HEK293 (cell line): ENCODE measurements at regions not wholly inside any gene's neighbourhood (a gene's known extent, or its start where the extent isn't known, plus 50 kb on each side); places are given as distances from the start of the nearest gene placed in this dataset.

Source experiments
- CTCF ChIA-PET: fragments of 350-600 bp; formaldehyde crosslinking; extraction: SDS; loops from one replicate; lab custom pipeline; 2021; ENCODE audit warnings: antibody characterized with exemption; lab: Yijun Ruan, JAX
- POLR2A ChIA-PET: fragments of 300-600 bp; formaldehyde crosslinking; extraction: SDS; loops from one replicate; lab custom pipeline; 2020; ENCODE audit warnings: antibody characterized with exemption, inconsistent platforms; lab: Yijun Ruan, JAX
- H3K27ac ChIP-seq: fragments of 200-500 bp; sonication (Bioruptor generic); 2 replicates; pipeline ENCODE4 v1.5.1; 2014; ENCODE audit warnings: low read depth, low read length, control low read depth, inconsistent platforms; ENCODE audit errors: extremely low read depth
- H3K36me3 ChIP-seq, 2 experiments: fragments of 200-500 bp in 1 of 2; sonication (Bioruptor generic) in 1 of 2; 1 replicate in 1 of 2; 2 replicates in 1 of 2; pipeline ENCODE4 v1.5.1; 2014 to 2017; ENCODE audit warnings: inconsistent platforms in 2 of 2, low read length in 2 of 2; ENCODE audit not compliant: control insufficient read depth in 2 of 2, insufficient read depth in 1 of 2
- H3K4me1 ChIP-seq: fragments of 200-500 bp; sonication (Bioruptor generic); 2 replicates; pipeline ENCODE4 v1.5.1; 2014; ENCODE audit warnings: mild to moderate bottlenecking, low read length, inconsistent platforms; ENCODE audit not compliant: control insufficient read depth, insufficient read depth
- H3K4me3 ChIP-seq: 2 replicates; pipeline ENCODE4 v1.5.1; 2011; ENCODE audit warnings: low read depth, mild to moderate bottlenecking, control low read depth, low read length, moderate library complexity
- H3K9me3 ChIP-seq: fragments of 200-500 bp; sonication (Bioruptor generic); 2 replicates; pipeline ENCODE4 v1.5.1; 2014; ENCODE audit warnings: low read depth, low read length, inconsistent platforms; ENCODE audit not compliant: control insufficient read depth, insufficient read depth
- HOXD13 ChIP-seq: sonication (generic); formaldehyde crosslinking; IDR thresholded peaks from 2 replicates; pipeline ENCODE4 v1.8.0; 2022; ENCODE audit warnings: missing genetic modification reagents, borderline replicate concordance
- MZF1 ChIP-seq: fragments of 450-650 bp; formaldehyde crosslinking; IDR thresholded peaks from 2 replicates; pipeline ENCODE4 v1.5.1; 2017; ENCODE audit warnings: missing biosample characterization, missing genetic modification characterization, borderline replicate concordance
- PATZ1 ChIP-seq: fragments of 450-650 bp; formaldehyde crosslinking; IDR thresholded peaks from 2 replicates; pipeline ENCODE4 v1.5.1; 2016; ENCODE audit warnings: missing biosample characterization, missing genetic modification characterization
- REPIN1 ChIP-seq: fragments of 450-650 bp; formaldehyde crosslinking; IDR thresholded peaks from 2 replicates; pipeline ENCODE4 v1.5.1; 2017; ENCODE audit warnings: missing biosample characterization, missing genetic modification characterization, low read depth
- SETDB1 ChIP-seq: IDR thresholded peaks from one replicate; pipeline ENCODE4 v1.6.1; 2017; ENCODE audit warnings: mild to moderate bottlenecking, low read length, moderate library complexity, mixed read lengths; ENCODE audit not compliant: insufficient read length
- SP7 ChIP-seq: fragments of 450-650 bp; formaldehyde crosslinking; IDR thresholded peaks from 2 replicates; pipeline ENCODE4 v1.5.1; 2016; ENCODE audit warnings: missing biosample characterization, missing genetic modification characterization
- YY2 ChIP-seq: fragments of 450-650 bp; formaldehyde crosslinking; IDR thresholded peaks from 2 replicates; pipeline ENCODE4 v1.5.1; 2016; ENCODE audit warnings: missing biosample characterization, missing genetic modification characterization
- ZEB2 ChIP-seq: fragments of 450-650 bp; formaldehyde crosslinking; IDR thresholded peaks from 2 replicates; pipeline ENCODE4 v1.5.1; 2016; ENCODE audit warnings: missing biosample characterization, missing genetic modification characterization
- ZNF121 ChIP-seq: fragments of 450-650 bp; formaldehyde crosslinking; IDR thresholded peaks from 2 replicates; pipeline ENCODE4 v1.5.1; 2016; ENCODE audit warnings: missing biosample characterization, missing genetic modification characterization
- ZNF138 ChIP-seq: fragments of 450-650 bp; formaldehyde crosslinking; IDR thresholded peaks from 2 replicates; pipeline ENCODE4 v1.5.1; 2016; ENCODE audit warnings: missing biosample characterization, missing genetic modification characterization, borderline replicate concordance
- ZNF148 ChIP-seq: fragments of 450-650 bp; formaldehyde crosslinking; IDR thresholded peaks from 2 replicates; pipeline ENCODE4 v1.5.0; 2017; ENCODE audit warnings: missing biosample characterization, missing genetic modification characterization, borderline replicate concordance
- ZNF155 ChIP-seq: fragments of 450-650 bp; formaldehyde crosslinking; IDR thresholded peaks from 2 replicates; pipeline ENCODE4 v1.5.1; 2016; ENCODE audit warnings: missing biosample characterization, missing genetic modification characterization
- ZNF169 ChIP-seq: fragments of 450-650 bp; formaldehyde crosslinking; IDR thresholded peaks from 2 replicates; pipeline ENCODE4 v1.5.1; 2016; ENCODE audit warnings: missing biosample characterization, missing genetic modification characterization
- ZNF2 ChIP-seq: fragments of 450-650 bp; formaldehyde crosslinking; IDR thresholded peaks from 2 replicates; pipeline ENCODE4 v1.5.1; 2016; ENCODE audit warnings: missing biosample characterization, missing genetic modification characterization
- ZNF214 ChIP-seq: fragments of 450-650 bp; formaldehyde crosslinking; IDR thresholded peaks from 2 replicates; pipeline ENCODE4 v1.5.1; 2017; ENCODE audit warnings: missing biosample characterization, mild to moderate bottlenecking, missing genetic modification characterization, borderline replicate concordance
- ZNF223 ChIP-seq: fragments of 450-650 bp; formaldehyde crosslinking; IDR thresholded peaks from 2 replicates; pipeline ENCODE4 v1.5.1; 2016; ENCODE audit warnings: missing biosample characterization, missing genetic modification characterization
- ZNF350 ChIP-seq: fragments of 450-650 bp; formaldehyde crosslinking; IDR thresholded peaks from 2 replicates; pipeline ENCODE4 v1.5.0; 2017; ENCODE audit warnings: missing biosample characterization, mild to moderate bottlenecking, missing genetic modification characterization
- ZNF426 ChIP-seq: fragments of 450-650 bp; formaldehyde crosslinking; IDR thresholded peaks from 2 replicates; pipeline ENCODE4 v1.5.1; 2017; ENCODE audit warnings: missing biosample characterization, missing genetic modification characterization, mild to moderate bottlenecking, inconsistent platforms, moderate library complexity
- ZNF501 ChIP-seq: fragments of 450-650 bp; formaldehyde crosslinking; IDR thresholded peaks from 2 replicates; pipeline ENCODE4 v1.5.1; 2016; ENCODE audit warnings: missing biosample characterization, missing genetic modification characterization
- ZNF529 ChIP-seq: fragments of 450-650 bp; formaldehyde crosslinking; IDR thresholded peaks from 2 replicates; pipeline ENCODE4 v1.5.1; 2017; ENCODE audit warnings: missing genetic modification characterization, missing biosample characterization; ENCODE audit not compliant: insufficient replicate concordance
- ZNF560 ChIP-seq: fragments of 450-650 bp; formaldehyde crosslinking; IDR thresholded peaks from 2 replicates; pipeline ENCODE4 v1.5.1; 2017; ENCODE audit warnings: missing biosample characterization, missing genetic modification characterization, borderline replicate concordance
- ZNF707 ChIP-seq: fragments of 450-650 bp; formaldehyde crosslinking; IDR thresholded peaks from 2 replicates; pipeline ENCODE4 v1.5.1; 2016; ENCODE audit warnings: missing biosample characterization, missing genetic modification characterization
- ZNF747 ChIP-seq: fragments of 450-650 bp; formaldehyde crosslinking; IDR thresholded peaks from 2 replicates; pipeline ENCODE4 v1.5.1; 2016; ENCODE audit warnings: missing biosample characterization, missing genetic modification characterization

DNA sequence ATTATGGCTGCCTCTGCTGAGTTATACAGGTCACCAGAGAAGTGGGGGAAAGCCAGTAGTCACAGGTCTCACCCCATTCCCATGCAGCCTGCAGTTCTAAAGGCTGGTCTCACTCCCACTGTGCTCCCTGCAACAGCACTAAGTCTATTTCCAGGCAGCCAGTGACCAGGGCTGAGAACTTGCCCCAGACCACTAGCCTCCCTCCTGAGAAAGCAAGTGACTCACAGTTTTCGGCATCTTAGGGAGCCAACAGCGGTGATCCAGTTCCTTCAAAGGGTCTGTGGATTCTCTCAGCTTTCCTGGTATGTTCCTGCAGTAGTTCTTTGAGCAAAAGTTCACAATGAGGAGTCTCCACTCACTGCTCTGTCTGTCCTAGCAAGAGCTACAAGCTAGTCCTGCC, 329.6 kb upstream of the MAP2 start:
- Histone ChIP-seq H3K4me1 (no peaks in the 10 kb centered on the region), H3K9me3 (no peaks in the 10 kb centered on the region), H3K36me3 (no peaks in the 10 kb centered on the region), H3K27ac (no peak overlapping the region), H3K4me3 (no peak overlapping the region)
- TF ChIP-seq ZNF560 (tag by site-specific recombination), result no peak
- TF ChIP-seq ZNF223 (tag by site-specific recombination), result no peak
- TF ChIP-seq ZNF138 (tag by site-specific recombination), result no peak
- TF ChIP-seq HOXD13 (CRISPR knock-in tag), result no peak
- no peak for TF ChIP-seq ZNF501 (tag by site-specific recombination)
- no peak for TF ChIP-seq ZNF121 (tag by site-specific recombination)
- no peak for TF ChIP-seq ZNF426 (tag by site-specific recombination)
- TF ChIP-seq ZNF350 (tag by site-specific recombination), result no peak
- TF ChIP-seq PATZ1 (tag by site-specific recombination), result no peak
- no peak for TF ChIP-seq ZNF747
- no peak for TF ChIP-seq ZNF529 (tag by site-specific recombination)
- no peak for TF ChIP-seq SETDB1
- no peak for TF ChIP-seq ZNF707
- ChIA-PET CTCF (no interaction called here), POLR2A (no interaction called here)

DNA sequence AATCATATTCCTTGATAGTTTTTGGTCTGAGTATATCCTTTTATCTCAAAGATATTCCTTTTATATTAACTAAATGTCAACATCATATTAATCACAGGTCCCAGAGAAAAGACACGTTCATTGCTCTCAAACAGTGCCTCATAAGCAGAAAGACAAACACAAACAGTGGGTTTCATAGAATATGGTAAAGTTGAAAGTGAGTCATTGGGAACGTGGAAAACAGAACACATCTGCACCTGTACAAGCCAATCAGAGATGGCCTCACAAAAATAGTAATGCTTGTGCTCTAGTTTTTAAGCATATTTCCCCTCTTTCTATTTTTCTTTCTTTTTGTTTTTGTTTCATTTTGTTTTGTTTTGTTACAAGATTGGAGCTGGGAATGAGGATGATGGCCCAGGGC, 328.4 kb upstream of the MAP2 start:
- ChIA-PET POLR2A (no interaction called here), CTCF (no interaction called here)
- H3K4me3 ChIP-seq, result no peak overlapping the region
- H3K27ac ChIP-seq, result no peak overlapping the region
- TF ChIP-seq REPIN1 (no peak), ZEB2 (tag by site-specific recombination) (no peak), YY2 (tag by site-specific recombination) (no peak), ZNF169 (tag by site-specific recombination) (no peak), ZNF148 (no peak), ZNF121 (tag by site-specific recombination) (no peak), MZF1 (tag by site-specific recombination) (no peak), SP7 (no peak), ZNF2 (no peak), ZNF214 (no peak), ZNF155 (no peak)
- H3K36me3 ChIP-seq, result no peaks in the 10 kb centered on the region
- no peaks in the 10 kb centered on the region for H3K9me3 ChIP-seq
- no peaks in the 10 kb centered on the region for H3K4me1 ChIP-seq
